Adrenal gland (tissue), 9 donors: ENCODE measurements at regions not wholly inside any gene's neighbourhood (a gene's known extent, or its start where the extent isn't known, plus 50 kb on each side); places are given as distances from the start of the nearest gene placed in this dataset.

Source experiments
- DNase-seq, 7 donors: peaks; one replicate each; pipeline ENCODE4 v3.0.0-alpha.2; 2019 to 2020
- H3K27ac ChIP-seq, 5 donors: fragments of 200-600 bp; sonication (generic) in 4 of 5; 1 replicate in 3 of 5; 2 replicates in 2 of 5; pipeline versions ENCODE4 v1.5.1 to v1.8.0; 2016 to 2020; ENCODE audit warnings: mild to moderate bottlenecking in 1 of 5
- H3K27me3 ChIP-seq: fragments of 200-600 bp; 2 replicates; pipeline ENCODE4 v1.8.0; 2021
- H3K36me3 ChIP-seq, 2 donors: fragments of 200-600 bp; replicated peaks in 1 of 2; 1 replicate in 1 of 2; 2 replicates in 1 of 2; pipeline versions ENCODE4 v1.5.1 to v1.8.0; 2018 to 2022
- H3K4me1 ChIP-seq, 2 donors: fragments of 200-600 bp; replicated peaks in 1 of 2; 1 replicate in 1 of 2; 2 replicates in 1 of 2; pipeline versions ENCODE4 v1.5.1 to v1.8.0; 2018 to 2021
- H3K4me3 ChIP-seq, 4 donors: fragments of 200-600 bp; sonication (generic) in 3 of 4; one replicate each; pipeline ENCODE4 v1.5.1; 2016 to 2018
- H3K9me3 ChIP-seq, 3 donors: fragments of 200-600 bp; sonication (generic) in 1 of 3; replicated peaks in 1 of 3; 1 replicate in 2 of 3; 2 replicates in 1 of 3; pipeline versions ENCODE4 v1.5.1 to v1.8.0; 2016 to 2021
- POLR2A ChIP-seq, 2 donors: fragments of 450-650 bp; IDR thresholded peaks; one replicate each; pipeline ENCODE4 v1.6.1; 2017; ENCODE audit warnings: antibody characterized with exemption in 2 of 2, mild to moderate bottlenecking in 2 of 2, moderate library complexity in 1 of 2
- WGBS, 4 donors: extraction: QIAGEN DNeasy Blood & Tissue Kit in 2 of 4; methylation state at CpG; one replicate each; pipeline versions ENCODE4 v1.1.5 to v1.1.7; 2013 to 2017; 5-methylcytosine and 5-hydroxymethylcytosine counted together
- intact Hi-C, 2 donors: fragments of 100-400 bp; cut with DNase I; formaldehyde crosslinking; loops; one replicate each; pipeline versions ENCODE4 v1.14.1 to v1.15.0; 2022 to 2023
- TF ChIP-seq, protein P1 (sequence below), 6 experiments: fragments of 450-650 bp in 4 of 6; fragments of 200-600 bp in 2 of 6; sonication (generic) in 1 of 6; IDR thresholded peaks; 1 replicate in 5 of 6; 2 replicates in 1 of 6; pipeline versions ENCODE4 v1.5.1 to v1.8.0; 2016 to 2021; ENCODE audit warnings: antibody characterized with exemption in 6 of 6, mild to moderate bottlenecking in 2 of 6, moderate library complexity in 1 of 6
- donor health status: healthy with polysubstance abuse.
- donor health status: Bipolar disorder and iron deficiency.
- donor health status: DM: yes; HTN: yes; CAD: no.
- donor health status: DM: no; HTN: no; CAD: no.
- donor health status: DM: no; HTN: no; CAD: no.

DNA sequence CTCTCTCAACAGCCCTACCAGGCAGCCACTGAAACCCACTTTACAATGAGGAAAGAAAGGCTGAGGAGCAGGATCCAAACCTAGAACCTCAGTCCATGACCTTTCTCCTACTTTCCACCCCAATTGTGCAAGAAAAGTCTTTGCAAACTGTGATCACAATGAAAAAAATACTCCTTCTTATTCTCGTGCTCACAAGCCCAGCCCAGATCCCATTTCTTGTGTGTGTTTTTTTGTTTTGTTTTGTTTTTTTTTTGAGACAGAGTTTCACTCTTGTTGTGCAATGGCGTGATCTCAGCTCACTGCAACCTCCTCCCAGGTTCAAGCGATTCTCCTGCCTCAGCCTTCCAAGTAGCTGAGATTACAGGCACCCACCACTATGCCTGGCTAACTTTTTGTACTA lies 97.7 kb downstream of the CRYAA start:
- TF ChIP-seq, protein P1, sequence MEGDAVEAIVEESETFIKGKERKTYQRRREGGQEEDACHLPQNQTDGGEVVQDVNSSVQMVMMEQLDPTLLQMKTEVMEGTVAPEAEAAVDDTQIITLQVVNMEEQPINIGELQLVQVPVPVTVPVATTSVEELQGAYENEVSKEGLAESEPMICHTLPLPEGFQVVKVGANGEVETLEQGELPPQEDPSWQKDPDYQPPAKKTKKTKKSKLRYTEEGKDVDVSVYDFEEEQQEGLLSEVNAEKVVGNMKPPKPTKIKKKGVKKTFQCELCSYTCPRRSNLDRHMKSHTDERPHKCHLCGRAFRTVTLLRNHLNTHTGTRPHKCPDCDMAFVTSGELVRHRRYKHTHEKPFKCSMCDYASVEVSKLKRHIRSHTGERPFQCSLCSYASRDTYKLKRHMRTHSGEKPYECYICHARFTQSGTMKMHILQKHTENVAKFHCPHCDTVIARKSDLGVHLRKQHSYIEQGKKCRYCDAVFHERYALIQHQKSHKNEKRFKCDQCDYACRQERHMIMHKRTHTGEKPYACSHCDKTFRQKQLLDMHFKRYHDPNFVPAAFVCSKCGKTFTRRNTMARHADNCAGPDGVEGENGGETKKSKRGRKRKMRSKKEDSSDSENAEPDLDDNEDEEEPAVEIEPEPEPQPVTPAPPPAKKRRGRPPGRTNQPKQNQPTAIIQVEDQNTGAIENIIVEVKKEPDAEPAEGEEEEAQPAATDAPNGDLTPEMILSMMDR (IDR thresholded peaks at IDR 0.05), result no peak
- no peak for TF ChIP-seq POLR2A (IDR thresholded peaks at IDR 0.05)
- Histone ChIP-seq H3K9me3 (no peaks in the 10 kb centered on the region), H3K27me3 (no peaks in the 10 kb centered on the region), H3K27ac (peak overlapping the region in 1 of 5 donors; percentile 1), H3K4me3 (no peak overlapping the region), H3K36me3 (no peaks in the 10 kb centered on the region), H3K4me1 (no peaks in the 10 kb centered on the region)
- intact Hi-C loops, result no loop called here
- 55 to 71% (median 60%) methylated on average over 3 of the region's 3 CpGs for WGBS, 4 donors
- DNase-seq, result peak in 1 of 7 donors; percentile 27

DNA sequence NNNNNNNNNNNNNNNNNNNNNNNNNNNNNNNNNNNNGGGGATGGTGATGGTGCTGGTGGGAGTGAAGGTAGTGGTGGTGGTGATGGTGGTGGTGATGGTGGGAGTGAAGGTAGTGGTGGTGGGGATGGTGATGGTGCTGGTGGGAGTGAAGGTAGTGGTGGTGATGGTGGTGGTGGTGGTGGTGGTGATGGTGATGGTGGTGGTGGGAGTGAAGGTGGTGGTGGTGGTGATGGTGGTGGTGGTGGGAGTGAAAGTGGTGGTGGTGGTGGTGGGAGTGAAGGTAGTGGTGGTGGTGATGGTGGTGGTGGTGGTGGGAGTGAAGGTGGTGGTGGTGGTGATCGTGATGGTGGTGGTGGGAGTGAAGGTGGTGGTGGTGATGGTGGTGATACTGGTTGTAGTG lies 93.6 kb downstream of the CRYAA start:
- intact Hi-C loops, result no loop called here
- Histone ChIP-seq H3K27me3 (no peaks in the 10 kb centered on the region), H3K9me3 (no peaks in the 10 kb centered on the region), H3K4me1 (no peaks in the 10 kb centered on the region), H3K4me3 (no peak overlapping the region), H3K36me3 (no peaks in the 10 kb centered on the region), H3K27ac (no peak overlapping the region)
- no peak for DNase-seq
- 86 to 88% (median 86%) methylated on average over 1 of the region's 1 CpG; no CpG with 5 or more reads in 1 of the 4 donors for WGBS, 4 donors
- TF ChIP-seq POLR2A (IDR thresholded peaks at IDR 0.05), result no peak
- TF ChIP-seq, protein P1 (IDR thresholded peaks at IDR 0.05), result no peak
